PC-3 (cell line): ENCODE measurements at regions not wholly inside any gene's neighbourhood (a gene's known extent, or its start where the extent isn't known, plus 50 kb on each side); places are given as distances from the start of the nearest gene placed in this dataset.

Experiments
- ATAC-seq: fragments of 200-7000 bp; cut with Tn5 transposase; 2 replicates; pipeline ENCODE4 v1.9.1; 2020; ENCODE audit warnings: mild to moderate bottlenecking, moderate library complexity
- BruUV-seq: library from RNA; stranded (reverse); fragments of 400-500 nt; replicated peaks from 2 replicates; lab custom pipeline; 2021; lab: Mats Ljungman, UMichigan
- CTCF ChIA-PET: fragments of 300-600 bp; sonication (Branson Sonifier 250); formaldehyde crosslinking; loops from one replicate; lab custom pipeline; 2022; ENCODE audit warnings: antibody characterized with exemption; lab: Charles Lee
- POLR2A ChIA-PET: fragments of 300-600 bp; sonication (Branson Sonifier 250); formaldehyde crosslinking; loops from one replicate; lab custom pipeline; 2022; ENCODE audit warnings: antibody characterized with exemption; ENCODE audit not compliant: unreplicated experiment; lab: Charles Lee
- DNase-seq: peaks from one replicate; pipeline ENCODE4 v3.0.0-alpha.2; 2015
- H2AFZ ChIP-seq: fragments of 300-600 bp; sonication (generic); 2 replicates; pipeline ENCODE4 v1.6.0; 2016; ENCODE audit warnings: antibody characterized with exemption, low read length
- H3F3A ChIP-seq: fragments of 300-600 bp; sonication (generic); one replicate; pipeline ENCODE4 v1.6.0; 2017; ENCODE audit warnings: antibody characterized with exemption, low read length, control low read depth, mild to moderate bottlenecking; ENCODE audit not compliant: unreplicated experiment
- H3K27ac ChIP-seq: fragments of 300-600 bp; sonication (generic); 2 replicates; pipeline ENCODE4 v1.5.1; 2016; ENCODE audit warnings: mild to moderate bottlenecking, low read length
- H3K27me3 ChIP-seq: fragments of 300-600 bp; sonication (generic); 2 replicates; pipeline ENCODE4 v1.6.1; 2016; ENCODE audit warnings: low read length, mixed read lengths
- H3K36me3 ChIP-seq: fragments of 300-600 bp; sonication (generic); 2 replicates; pipeline ENCODE4 v1.6.1; 2016; ENCODE audit warnings: low read depth, mixed run types, low read length, mixed read lengths
- H3K4me1 ChIP-seq: fragments of 300-600 bp; sonication (generic); 2 replicates; pipeline ENCODE4 v1.5.1; 2016; ENCODE audit warnings: low read length; ENCODE audit not compliant: insufficient read depth
- H3K4me2 ChIP-seq: fragments of 300-600 bp; sonication (generic); 2 replicates; pipeline ENCODE4 v1.6.0; 2016; ENCODE audit warnings: low read length
- H3K4me3 ChIP-seq: fragments of 300-600 bp; sonication (generic); 2 replicates; pipeline ENCODE4 v1.5.1; 2016; ENCODE audit warnings: mild to moderate bottlenecking, low read length, mixed read lengths
- H3K79me2 ChIP-seq: fragments of 300-600 bp; sonication (generic); 2 replicates; pipeline ENCODE4 v1.6.1; 2017; ENCODE audit warnings: low read length, mixed read lengths
- H3K9ac ChIP-seq: fragments of 300-600 bp; sonication (generic); 2 replicates; pipeline ENCODE4 v1.6.0; 2016; ENCODE audit warnings: mild to moderate bottlenecking, low read length
- H3K9me2 ChIP-seq: fragments of 300-600 bp; sonication (generic); replicated peaks from 2 replicates; pipeline ENCODE4 v1.6.1; 2016; ENCODE audit warnings: mixed run types, low read length, mixed read lengths
- H3K9me3 ChIP-seq: fragments of 300-600 bp; sonication (generic); 2 replicates; pipeline ENCODE4 v1.6.1; 2016; ENCODE audit warnings: low read length, mixed read lengths
- H4K20me1 ChIP-seq: fragments of 300-600 bp; sonication (generic); 2 replicates; pipeline ENCODE4 v1.6.1; 2016; ENCODE audit warnings: low read length, mixed read lengths
- EZH2 ChIP-seq: fragments of 300-600 bp; sonication (generic); IDR thresholded peaks from one replicate; pipeline ENCODE4 v1.6.1; 2017; ENCODE audit warnings: antibody characterized with exemption, mild to moderate bottlenecking, low read length; ENCODE audit not compliant: unreplicated experiment
- EZH2phosphoT487 ChIP-seq: fragments of 300-600 bp; sonication (generic); IDR thresholded peaks from 2 replicates; pipeline ENCODE4 v1.6.1; 2018; ENCODE audit warnings: mild to moderate bottlenecking, antibody characterized with exemption, low read length, borderline replicate concordance
- intact Hi-C: fragments of 100-400 bp; cut with micrococcal nuclease; formaldehyde crosslinking; loops from 2 replicates; pipeline ENCODE4 v1.9.0; 2023
- TF ChIP-seq, protein P1 (sequence below): fragments of 300-600 bp; sonication (generic); conservative IDR thresholded peaks from 2 replicates; pipeline ENCODE4 v1.5.1; 2017; ENCODE audit warnings: antibody characterized with exemption, low read depth, mild to moderate bottlenecking, low read length

DNA sequence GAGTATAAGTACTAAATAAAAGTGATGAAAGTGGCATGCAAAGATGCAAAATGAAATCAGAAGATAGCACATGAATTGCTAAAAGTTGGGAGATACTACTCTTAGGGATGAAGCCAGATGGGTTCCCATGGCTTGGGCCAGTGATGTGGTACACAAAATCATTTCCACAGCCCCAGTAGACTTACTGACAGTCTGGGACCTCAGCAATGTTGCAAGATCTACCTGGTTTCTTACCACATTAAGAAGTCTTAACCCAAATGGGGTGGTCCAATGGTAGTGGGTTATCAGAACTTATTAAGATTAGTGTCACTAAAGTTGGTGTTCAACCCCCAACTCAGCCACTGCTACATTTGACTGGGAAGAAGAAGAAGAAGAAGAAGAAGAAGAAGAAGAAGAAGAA is 227.7 kb upstream of the IRF2BP2 start:
- Histone ChIP-seq H3K9me2 (no peaks in the 10 kb centered on the region), H3K79me2 (no peaks in the 10 kb centered on the region), H4K20me1 (no peaks in the 10 kb centered on the region), H3K9ac (no peak overlapping the region), H3K27ac (no peak overlapping the region), H3K4me3 (no peak overlapping the region), H2AFZ (no peak overlapping the region), H3F3A (no peaks in the 10 kb centered on the region), H3K4me2 (no peak overlapping the region), H3K36me3 (no peaks in the 10 kb centered on the region), H3K9me3 (no peaks in the 10 kb centered on the region), H3K4me1 (no peaks in the 10 kb centered on the region), H3K27me3 (no peaks in the 10 kb centered on the region)
- BruUV-seq, result no TSS peak
- TF ChIP-seq EZH2, result no peak
- TF ChIP-seq, protein P1, sequence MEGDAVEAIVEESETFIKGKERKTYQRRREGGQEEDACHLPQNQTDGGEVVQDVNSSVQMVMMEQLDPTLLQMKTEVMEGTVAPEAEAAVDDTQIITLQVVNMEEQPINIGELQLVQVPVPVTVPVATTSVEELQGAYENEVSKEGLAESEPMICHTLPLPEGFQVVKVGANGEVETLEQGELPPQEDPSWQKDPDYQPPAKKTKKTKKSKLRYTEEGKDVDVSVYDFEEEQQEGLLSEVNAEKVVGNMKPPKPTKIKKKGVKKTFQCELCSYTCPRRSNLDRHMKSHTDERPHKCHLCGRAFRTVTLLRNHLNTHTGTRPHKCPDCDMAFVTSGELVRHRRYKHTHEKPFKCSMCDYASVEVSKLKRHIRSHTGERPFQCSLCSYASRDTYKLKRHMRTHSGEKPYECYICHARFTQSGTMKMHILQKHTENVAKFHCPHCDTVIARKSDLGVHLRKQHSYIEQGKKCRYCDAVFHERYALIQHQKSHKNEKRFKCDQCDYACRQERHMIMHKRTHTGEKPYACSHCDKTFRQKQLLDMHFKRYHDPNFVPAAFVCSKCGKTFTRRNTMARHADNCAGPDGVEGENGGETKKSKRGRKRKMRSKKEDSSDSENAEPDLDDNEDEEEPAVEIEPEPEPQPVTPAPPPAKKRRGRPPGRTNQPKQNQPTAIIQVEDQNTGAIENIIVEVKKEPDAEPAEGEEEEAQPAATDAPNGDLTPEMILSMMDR, result no peak
- no peak for TF ChIP-seq EZH2phosphoT487
- intact Hi-C loops, result no loop called here
- CTCF ChIA-PET, result no interaction called here
- POLR2A ChIA-PET, result no interaction called here
- DNase-seq (no peak), ATAC-seq (no peak)

DNA sequence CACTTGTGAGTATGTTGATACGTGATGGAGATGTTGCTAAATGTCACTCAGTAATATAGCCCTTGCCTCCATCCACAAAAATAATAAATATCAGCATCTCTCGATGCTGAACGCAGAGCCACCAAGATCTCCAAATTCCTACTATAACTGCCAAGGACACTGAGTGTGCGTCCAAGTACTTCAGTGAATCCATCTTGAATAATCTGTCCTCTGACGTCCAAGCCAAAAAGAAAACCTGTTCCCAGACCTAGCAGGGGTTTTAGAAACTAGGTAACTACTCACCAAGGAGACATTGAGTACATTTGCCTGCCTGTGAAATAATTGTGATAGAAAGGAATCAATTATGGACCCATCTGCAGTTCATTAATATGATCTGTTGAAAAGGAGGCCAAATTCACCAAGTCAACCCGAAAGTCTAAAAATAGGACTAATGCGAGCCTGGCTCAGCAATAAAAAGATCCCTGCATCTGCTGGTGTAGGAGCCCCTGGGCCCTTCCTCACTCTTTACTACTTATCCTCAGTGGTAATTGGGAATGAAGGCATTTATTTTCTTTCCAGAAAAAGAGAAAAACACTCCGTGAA is 226.9 kb upstream of the IRF2BP2 start:
- H3K27me3 ChIP-seq, result no peaks in the 10 kb centered on the region
- ChIA-PET POLR2A (no interaction called here), CTCF (no interaction called here)
- no peak overlapping the region for H3K4me2 ChIP-seq
- BruUV-seq, result no TSS peak
- intact Hi-C loops, result no loop called here
- H3K36me3 ChIP-seq, result no peaks in the 10 kb centered on the region
- H3K9me2 ChIP-seq, result no peaks in the 10 kb centered on the region
- no peak overlapping the region for H2AFZ ChIP-seq
- H3K27ac ChIP-seq, result no peak overlapping the region
- H3K9ac ChIP-seq, result no peak overlapping the region
- no peaks in the 10 kb centered on the region for H3K4me1 ChIP-seq
- no peak for DNase-seq
- no peak overlapping the region for H3K4me3 ChIP-seq
- no peaks in the 10 kb centered on the region for H3K9me3 ChIP-seq
- no peak for ATAC-seq
- no peaks in the 10 kb centered on the region for H4K20me1 ChIP-seq
- no peaks in the 10 kb centered on the region for H3F3A ChIP-seq
- H3K79me2 ChIP-seq, result no peaks in the 10 kb centered on the region
- TF ChIP-seq EZH2phosphoT487, result no peak
- TF ChIP-seq, protein P1, result no peak

- Histone ChIP-seq H3K79me2 (no peaks in the 10 kb centered on the region), H3K36me3 (no peaks in the 10 kb centered on the region), H3K9ac (no peak overlapping the region), H3K9me2 (no peaks in the 10 kb centered on the region), H3K27ac (no peak overlapping the region), H3K4me3 (no peak overlapping the region), H4K20me1 (no peaks in the 10 kb centered on the region), H3K4me1 (no peaks in the 10 kb centered on the region), H3K4me2 (no peak overlapping the region), H3K9me3 (no peaks in the 10 kb centered on the region), H3F3A (no peaks in the 10 kb centered on the region), H2AFZ (no peak overlapping the region), H3K27me3 (no peaks in the 10 kb centered on the region)
- POLR2A ChIA-PET, result no interaction called here
- CTCF ChIA-PET, result no interaction called here
- intact Hi-C loops, result no loop called here
- ATAC-seq, result no peak
- DNase-seq, result no peak
- BruUV-seq, result no TSS peak
- TF ChIP-seq, protein P1, result no peak
- no peak for TF ChIP-seq EZH2phosphoT487
- TF ChIP-seq EZH2, result no peak
These were observed 226.2 kb upstream of the IRF2BP2 start for GRCh38 chr1:234836045-234836681.
